Astrocyte (in vitro differentiated cells and primary cell): ENCODE measurements at regions not wholly inside any gene's neighbourhood (a gene's known extent, or its start where the extent isn't known, plus 50 kb on each side); places are given as distances from the start of the nearest gene placed in this dataset.

Experiments
- DNase-seq: peaks from one replicate; pipeline ENCODE4 v3.0.0-alpha.2; 2010; ENCODE audit warnings: low read depth
- FAIRE-seq: peaks from 2 replicates; lab custom pipeline; 2011; peaks lifted over from hg19 to GRCh38; lab: Jason Lieb, UNC
- H2AFZ ChIP-seq: 2 replicates; pipeline ENCODE4 v1.6.0; 2012; ENCODE audit warnings: low read depth, low read length, inconsistent platforms
- H3K27ac ChIP-seq: 2 replicates; pipeline ENCODE4 v1.5.1; 2011; ENCODE audit warnings: low read depth, low read length, inconsistent platforms
- H3K27me3 ChIP-seq: 2 replicates; pipeline ENCODE4 v1.6.0; 2011; ENCODE audit warnings: low read length, inconsistent platforms; ENCODE audit not compliant: insufficient read depth
- H3K36me3 ChIP-seq: 2 replicates; pipeline ENCODE4 v1.5.1; 2011; ENCODE audit warnings: low read length, inconsistent platforms; ENCODE audit not compliant: insufficient read depth
- H3K4me1 ChIP-seq: 2 replicates; pipeline ENCODE4 v1.5.1; 2011; ENCODE audit warnings: low read length, inconsistent platforms; ENCODE audit not compliant: insufficient read depth
- H3K4me2 ChIP-seq: 2 replicates; pipeline ENCODE4 v1.6.0; 2012; ENCODE audit warnings: low read length, inconsistent platforms
- H3K4me3 ChIP-seq: 2 replicates; pipeline ENCODE4 v1.5.1; 2011; ENCODE audit warnings: low read depth, mild to moderate bottlenecking, low read length, inconsistent platforms; ENCODE audit not compliant: insufficient read depth
- H3K79me2 ChIP-seq: 2 replicates; pipeline ENCODE4 v1.6.0; 2012; ENCODE audit warnings: mild to moderate bottlenecking, low read length, inconsistent platforms; ENCODE audit not compliant: insufficient read depth
- H3K9ac ChIP-seq: 2 replicates; pipeline ENCODE4 v1.6.0; 2012; ENCODE audit warnings: mild to moderate bottlenecking, low read length, inconsistent platforms
- H3K9me3 ChIP-seq: 2 replicates; pipeline ENCODE4 v1.5.1; 2012; ENCODE audit warnings: low read depth, mild to moderate bottlenecking, low read length, inconsistent platforms; ENCODE audit not compliant: insufficient read depth
- H4K20me1 ChIP-seq: 2 replicates; pipeline ENCODE4 v1.6.0; 2012; ENCODE audit warnings: low read length, inconsistent platforms; ENCODE audit not compliant: insufficient read depth
- H3K27ac Mint-ChIP-seq: one replicate; pipeline ENCODE4 v1.8.0; 2021; ENCODE audit warnings: mild to moderate bottlenecking, mixed read lengths; ENCODE audit not compliant: unreplicated experiment
- H3K27me3 Mint-ChIP-seq: one replicate; pipeline ENCODE4 v1.8.0; 2021; ENCODE audit warnings: low read depth, mixed read lengths; ENCODE audit not compliant: unreplicated experiment
- H3K36me3 Mint-ChIP-seq: one replicate; pipeline ENCODE4 v1.8.0; 2021; ENCODE audit warnings: low read depth, mixed read lengths; ENCODE audit not compliant: unreplicated experiment
- H3K4me1 Mint-ChIP-seq: one replicate; pipeline ENCODE4 v1.8.0; 2021; ENCODE audit warnings: low read depth, mixed read lengths; ENCODE audit not compliant: unreplicated experiment
- H3K4me3 Mint-ChIP-seq: one replicate; pipeline ENCODE4 v1.8.0; 2021; ENCODE audit warnings: mild to moderate bottlenecking, moderate library complexity, mixed read lengths; ENCODE audit not compliant: unreplicated experiment
- H3K9me3 Mint-ChIP-seq: one replicate; pipeline ENCODE4 v1.8.0; 2021; ENCODE audit warnings: mild to moderate bottlenecking, mixed read lengths; ENCODE audit not compliant: unreplicated experiment
- EZH2 ChIP-seq: IDR thresholded peaks from 2 replicates; pipeline ENCODE4 v1.6.1; 2012; ENCODE audit warnings: mild to moderate bottlenecking, low read length, inconsistent platforms; ENCODE audit not compliant: insufficient read depth
- TF ChIP-seq, protein P1 (sequence below): IDR thresholded peaks from 2 replicates; pipeline ENCODE4 v1.5.1; 2011; ENCODE audit warnings: low read depth, mild to moderate bottlenecking, inconsistent platforms, low read length, moderate library complexity; ENCODE audit not compliant: insufficient read depth

GRCh38 chr5:83789371-83789770 is 68.7 kb upstream of the HAPLN1 start:
- Mint-ChIP-seq H3K9me3 (no peaks in the 10 kb centered on the region), H3K4me3 (no peak overlapping the region), H3K27ac (no peak overlapping the region), H3K27me3 (no peaks in the 10 kb centered on the region), H3K4me1 (no peaks in the 10 kb centered on the region), H3K36me3 (no peaks in the 10 kb centered on the region)
- Histone ChIP-seq H3K79me2 (no peaks in the 10 kb centered on the region), H2AFZ (no peak overlapping the region), H3K27me3 (no peaks in the 10 kb centered on the region), H3K27ac (no peak overlapping the region), H3K36me3 (no peaks in the 10 kb centered on the region), H3K9me3 (no peaks in the 10 kb centered on the region), H4K20me1 (no peaks in the 10 kb centered on the region), H3K9ac (no peak overlapping the region), H3K4me1 (no peaks in the 10 kb centered on the region), H3K4me3 (no peak overlapping the region), H3K4me2 (no peak overlapping the region)
- no peak for DNase-seq
- FAIRE-seq, result no peak
- TF ChIP-seq EZH2, result no peak
- TF ChIP-seq, protein P1, sequence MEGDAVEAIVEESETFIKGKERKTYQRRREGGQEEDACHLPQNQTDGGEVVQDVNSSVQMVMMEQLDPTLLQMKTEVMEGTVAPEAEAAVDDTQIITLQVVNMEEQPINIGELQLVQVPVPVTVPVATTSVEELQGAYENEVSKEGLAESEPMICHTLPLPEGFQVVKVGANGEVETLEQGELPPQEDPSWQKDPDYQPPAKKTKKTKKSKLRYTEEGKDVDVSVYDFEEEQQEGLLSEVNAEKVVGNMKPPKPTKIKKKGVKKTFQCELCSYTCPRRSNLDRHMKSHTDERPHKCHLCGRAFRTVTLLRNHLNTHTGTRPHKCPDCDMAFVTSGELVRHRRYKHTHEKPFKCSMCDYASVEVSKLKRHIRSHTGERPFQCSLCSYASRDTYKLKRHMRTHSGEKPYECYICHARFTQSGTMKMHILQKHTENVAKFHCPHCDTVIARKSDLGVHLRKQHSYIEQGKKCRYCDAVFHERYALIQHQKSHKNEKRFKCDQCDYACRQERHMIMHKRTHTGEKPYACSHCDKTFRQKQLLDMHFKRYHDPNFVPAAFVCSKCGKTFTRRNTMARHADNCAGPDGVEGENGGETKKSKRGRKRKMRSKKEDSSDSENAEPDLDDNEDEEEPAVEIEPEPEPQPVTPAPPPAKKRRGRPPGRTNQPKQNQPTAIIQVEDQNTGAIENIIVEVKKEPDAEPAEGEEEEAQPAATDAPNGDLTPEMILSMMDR, result no peak

DNA sequence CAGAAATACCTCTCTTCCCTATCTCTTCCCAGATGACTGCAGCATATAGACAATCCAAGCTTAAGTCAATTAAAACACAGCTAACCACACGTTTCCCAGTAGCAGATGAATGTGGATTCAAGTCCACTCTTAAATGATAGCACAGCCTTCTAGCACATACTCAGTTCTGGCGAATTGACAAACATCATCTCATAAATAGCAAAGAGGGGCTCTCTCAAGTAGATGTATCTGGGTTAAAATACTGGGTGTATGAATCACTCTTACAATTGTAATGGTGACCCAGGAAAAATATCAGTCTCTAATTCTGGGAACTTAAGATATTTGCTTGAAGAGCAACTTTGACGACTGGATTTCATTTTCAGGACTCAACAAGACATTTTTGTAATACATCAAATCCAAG is 67.0 kb upstream of the HAPLN1 start:
- H3K4me2 ChIP-seq, result no peak overlapping the region
- H3K27ac Mint-ChIP-seq, result no peak overlapping the region
- H3K36me3 Mint-ChIP-seq, result no peaks in the 10 kb centered on the region
- no peak for FAIRE-seq
- no peak overlapping the region for H3K4me3 Mint-ChIP-seq
- H3K9me3 ChIP-seq, result no peaks in the 10 kb centered on the region
- no peaks in the 10 kb centered on the region for H3K4me1 Mint-ChIP-seq
- no peak overlapping the region for H3K9ac ChIP-seq
- no peaks in the 10 kb centered on the region for H3K27me3 Mint-ChIP-seq
- no peak overlapping the region for H3K27ac ChIP-seq
- no peak overlapping the region for H2AFZ ChIP-seq
- no peak overlapping the region for H3K4me3 ChIP-seq
- H4K20me1 ChIP-seq, result no peaks in the 10 kb centered on the region
- H3K36me3 ChIP-seq, result no peaks in the 10 kb centered on the region
- no peaks in the 10 kb centered on the region for H3K79me2 ChIP-seq
- DNase-seq, result peak; percentile 15
- TF ChIP-seq, protein P1, result no peak
- TF ChIP-seq EZH2, result no peak
- H3K27me3 ChIP-seq, result no peaks in the 10 kb centered on the region
- H3K9me3 Mint-ChIP-seq, result no peaks in the 10 kb centered on the region
- H3K4me1 ChIP-seq, result no peaks in the 10 kb centered on the region

GRCh38 chr5:83785176-83785668 is 64.6 kb upstream of the HAPLN1 start:
- Histone ChIP-seq H3K79me2 (no peaks in the 10 kb centered on the region), H3K9ac (no peak overlapping the region), H4K20me1 (no peaks in the 10 kb centered on the region), H3K9me3 (no peaks in the 10 kb centered on the region), H3K4me1 (no peaks in the 10 kb centered on the region), H3K4me2 (no peak overlapping the region), H3K27ac (no peak overlapping the region), H3K4me3 (no peak overlapping the region), H3K36me3 (no peaks in the 10 kb centered on the region), H2AFZ (no peak overlapping the region), H3K27me3 (no peaks in the 10 kb centered on the region)
- DNase-seq, result no peak
- FAIRE-seq, result no peak
- Mint-ChIP-seq H3K9me3 (no peaks in the 10 kb centered on the region), H3K27me3 (no peaks in the 10 kb centered on the region), H3K27ac (no peak overlapping the region), H3K4me3 (no peak overlapping the region), H3K36me3 (no peaks in the 10 kb centered on the region), H3K4me1 (no peaks in the 10 kb centered on the region)
- TF ChIP-seq EZH2, result no peak
- TF ChIP-seq, protein P1, result no peak
